Astrocyte of the spinal cord (primary cell): ENCODE measurements at regions not wholly inside any gene's neighbourhood (a gene's known extent, or its start where the extent isn't known, plus 50 kb on each side); places are given as distances from the start of the nearest gene placed in this dataset.

Experiments
- DNase-seq: peaks from one replicate; pipeline ENCODE4 v3.0.0; 2011; ENCODE audit warnings: low read depth, low spot score
- H3K4me3 ChIP-seq: 2 replicates; pipeline ENCODE4 v1.5.1; 2011; ENCODE audit warnings: low read depth, mild to moderate bottlenecking, low read length, moderate library complexity
- CTCF ChIP-seq: IDR thresholded peaks from 2 replicates; pipeline ENCODE4 v1.5.1; 2012; ENCODE audit warnings: low read depth, mild to moderate bottlenecking, low read length, inconsistent platforms
- in situ Hi-C: cut with HindIII; loops from 2 replicates; pipeline ENCODE4 v1.10.0; 2017; ENCODE audit warnings: low sequenced_read_pairs

GRCh38 chr9:28824432-28824963, 1251.2 kb upstream of the C9orf72 start:
- H3K4me3 ChIP-seq = no peak overlapping the region
- in situ Hi-C loops = no loop called here
- no peak for TF ChIP-seq CTCF
- DNase-seq = no peak

GRCh38 chr9:28832168-28832770, 1259.0 kb upstream of the C9orf72 start:
- no peak for TF ChIP-seq CTCF
- in situ Hi-C loops = no loop called here
- no peak overlapping the region for H3K4me3 ChIP-seq
- DNase-seq = no peak

GRCh38 chr9:28834156-28834555, 1260.9 kb upstream of the C9orf72 start:
- DNase-seq = no peak
- H3K4me3 ChIP-seq = no peak overlapping the region
- in situ Hi-C loops = no loop called here
- no peak for TF ChIP-seq CTCF

- no peak for TF ChIP-seq CTCF
- DNase-seq = no peak
- H3K4me3 ChIP-seq = no peak overlapping the region
- in situ Hi-C loops = no loop called here
Observed at GRCh38 chr9:28839778-28840430, 1266.6 kb upstream of the C9orf72 start.

GRCh38 chr9:28841775-28842174, 1268.5 kb upstream of the C9orf72 start:
- TF ChIP-seq CTCF = no peak
- DNase-seq = no peak
- in situ Hi-C loops = no loop called here
- H3K4me3 ChIP-seq = no peak overlapping the region

- H3K4me3 ChIP-seq = no peak overlapping the region
- no peak for TF ChIP-seq CTCF
- DNase-seq = no peak
- in situ Hi-C loops = no loop called here
Observed at GRCh38 chr9:28847331-28847730, 1274.0 kb upstream of the C9orf72 start.
